ENCODE measurements at regions not wholly inside any gene's neighbourhood (a gene's known extent, or its start where the extent isn't known, plus 50 kb on each side); places are given as distances from the start of the nearest gene placed in this dataset.

DNA sequence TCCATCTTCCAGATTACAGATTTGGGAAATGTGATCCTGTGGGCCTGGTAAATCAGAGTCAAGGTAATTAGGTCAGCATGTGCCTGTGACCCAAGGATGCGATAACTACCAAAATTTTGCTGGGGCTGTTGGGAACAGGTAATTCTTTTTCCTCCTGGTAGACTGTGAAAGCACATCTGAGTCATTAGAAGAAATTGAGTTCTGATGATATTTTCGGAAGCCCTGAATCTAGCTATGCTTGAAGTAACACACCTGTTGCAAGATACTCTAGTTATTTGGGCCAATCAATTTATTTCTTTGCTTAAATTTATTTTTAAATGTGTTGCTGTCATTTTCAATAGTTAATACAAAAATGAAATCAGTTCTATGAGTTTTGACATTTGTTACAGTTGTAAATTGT lies 903.6 kb downstream of the RPA4 start:
- POLR2A ChIA-PET: no interaction called here
- intact Hi-C loops (cut with DNase I, micrococcal nuclease): no loop called here
- Mint-ChIP-seq H3K9me3 (ENCODE audit: low read depth) (no peaks in the 10 kb centered on the region), H3K4me3 (no peak overlapping the region), H3K36me3 (ENCODE audit: low read depth) (no peaks in the 10 kb centered on the region), H3K27me3 (no peaks in the 10 kb centered on the region), H3K4me1 (no peaks in the 10 kb centered on the region), H3K27ac (no peak overlapping the region)
- no peak for DNase-seq
- CTCF ChIA-PET: no interaction called here
- no peak for ATAC-seq

DNA sequence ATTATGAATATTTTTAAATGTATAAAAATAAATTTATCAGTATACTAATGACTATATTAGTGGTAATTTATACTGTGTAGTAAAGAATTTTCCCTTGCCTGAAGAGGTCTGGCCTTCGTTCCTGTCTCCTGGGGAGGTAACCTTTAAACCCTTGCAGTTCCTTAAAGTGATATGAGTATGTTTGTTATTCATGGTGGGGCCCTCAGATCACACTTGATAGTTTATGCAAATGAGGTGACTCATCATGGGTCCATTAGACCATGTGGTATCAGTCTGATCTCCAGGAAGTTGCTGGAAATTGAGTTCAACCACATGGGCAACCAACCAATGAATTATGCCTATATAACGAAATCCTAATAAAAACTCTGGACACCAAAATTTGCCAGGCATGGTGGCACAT lies 904.1 kb downstream of the RPA4 start:
- Mint-ChIP-seq H3K4me1 (no peaks in the 10 kb centered on the region), H3K9me3 (ENCODE audit: low read depth) (no peaks in the 10 kb centered on the region), H3K4me3 (no peak overlapping the region), H3K27me3 (no peaks in the 10 kb centered on the region), H3K36me3 (ENCODE audit: low read depth) (no peaks in the 10 kb centered on the region), H3K27ac (no peak overlapping the region)
- no peak for DNase-seq
- ATAC-seq: no peak
- intact Hi-C loops (cut with DNase I, micrococcal nuclease): no loop called here
- ChIA-PET POLR2A (no interaction called here), CTCF (no interaction called here)

DNA sequence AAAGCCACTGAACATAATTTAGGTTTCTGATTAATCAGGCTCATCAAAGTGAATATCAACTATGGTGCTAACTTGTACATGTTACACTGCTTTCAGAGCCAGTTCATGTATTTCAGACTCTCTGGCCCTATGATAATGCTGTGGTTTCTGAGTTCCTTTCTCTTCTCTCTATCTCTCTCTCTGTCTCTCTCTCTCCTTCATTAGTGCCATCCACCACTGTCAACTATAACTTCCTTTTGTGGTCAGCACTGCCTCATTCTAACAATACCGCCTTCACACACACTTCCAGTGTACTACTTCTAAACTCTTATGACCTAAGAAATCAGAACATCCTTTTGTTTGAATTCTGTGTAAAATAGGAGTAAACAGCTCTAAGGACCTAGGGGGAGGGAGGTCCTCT lies 907.1 kb downstream of the RPA4 start:
- Mint-ChIP-seq H3K9me3 (ENCODE audit: low read depth) (no peaks in the 10 kb centered on the region), H3K4me1 (no peaks in the 10 kb centered on the region), H3K27ac (no peak overlapping the region), H3K4me3 (no peak overlapping the region), H3K36me3 (ENCODE audit: low read depth) (no peaks in the 10 kb centered on the region), H3K27me3 (no peaks in the 10 kb centered on the region)
- CTCF ChIA-PET: interaction anchor here (1.3 kb wide), 1 partner anchor 8 kb away, joined by 4 read pairs; no protein-coding TSS in a partner anchor
- intact Hi-C loops (cut with DNase I, micrococcal nuclease): no loop called here
- POLR2A ChIA-PET: no interaction called here
- DNase-seq: no peak
- ATAC-seq: no peak

DNA sequence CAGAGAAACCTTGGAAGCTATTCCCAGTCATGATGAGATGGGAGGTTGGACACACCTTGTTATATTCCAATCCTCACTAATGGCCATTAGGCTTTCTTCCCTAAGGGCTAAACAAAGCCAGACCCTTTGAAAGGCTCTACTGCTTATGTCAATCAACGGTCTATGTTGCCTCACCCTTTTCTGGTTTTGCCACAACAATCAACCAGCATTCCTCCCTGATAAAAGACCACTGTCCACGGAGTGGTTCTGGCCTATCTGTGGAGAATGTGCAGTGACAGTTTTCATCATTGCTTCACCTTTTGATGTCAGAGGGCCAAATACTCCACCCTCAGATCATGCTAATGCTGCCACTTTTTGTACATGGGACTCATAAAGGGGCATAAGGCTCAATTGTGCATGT lies 913.4 kb downstream of the RPA4 start:
- intact Hi-C loops (cut with DNase I, micrococcal nuclease): no loop called here
- no peak overlapping the region for H3K27ac Mint-ChIP-seq
- DNase-seq: no peak
- H3K4me3 Mint-ChIP-seq: no peak overlapping the region
- ATAC-seq: no peak
- H3K36me3 Mint-ChIP-seq (ENCODE audit: low read depth): no peaks in the 10 kb centered on the region
- H3K4me1 Mint-ChIP-seq: no peaks in the 10 kb centered on the region
- POLR2A ChIA-PET: no interaction called here
- H3K9me3 Mint-ChIP-seq (ENCODE audit: low read depth): no peaks in the 10 kb centered on the region
- H3K27me3 Mint-ChIP-seq: no peaks in the 10 kb centered on the region
- CTCF ChIA-PET: no interaction called here

DNA sequence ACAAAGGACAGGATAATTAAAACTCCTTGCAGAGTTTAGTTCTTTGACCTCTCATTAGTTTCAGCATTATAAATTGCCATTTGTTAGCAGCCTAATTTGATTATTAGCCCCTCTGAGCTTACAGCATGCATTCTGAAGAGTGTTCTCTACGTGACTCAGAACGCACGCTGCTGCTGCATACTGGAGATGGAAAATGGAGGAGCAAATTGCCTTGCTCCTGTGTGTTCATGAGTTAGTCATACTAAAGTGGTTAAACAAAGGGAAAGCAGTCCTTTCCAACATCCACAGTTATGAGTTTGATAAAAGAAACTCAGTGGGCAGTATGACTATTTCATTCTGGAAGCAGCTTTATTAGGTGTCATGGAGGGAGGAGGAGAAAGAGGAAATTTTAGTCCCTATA lies 922.5 kb downstream of the RPA4 start:
- H3K27me3 Mint-ChIP-seq: no peaks in the 10 kb centered on the region
- POLR2A ChIA-PET: no interaction called here
- intact Hi-C loops (cut with DNase I, micrococcal nuclease): no loop called here
- ATAC-seq (no peak), DNase-seq (no peak)
- H3K9me3 Mint-ChIP-seq (ENCODE audit: low read depth): peaks cover 2% of the 10 kb centered on the region
- CTCF ChIA-PET: no interaction called here
- no peak overlapping the region for H3K4me3 Mint-ChIP-seq
- no peaks in the 10 kb centered on the region for H3K36me3 Mint-ChIP-seq (ENCODE audit: low read depth)
- no peak overlapping the region for H3K27ac Mint-ChIP-seq
- H3K4me1 Mint-ChIP-seq: no peaks in the 10 kb centered on the region

DNA sequence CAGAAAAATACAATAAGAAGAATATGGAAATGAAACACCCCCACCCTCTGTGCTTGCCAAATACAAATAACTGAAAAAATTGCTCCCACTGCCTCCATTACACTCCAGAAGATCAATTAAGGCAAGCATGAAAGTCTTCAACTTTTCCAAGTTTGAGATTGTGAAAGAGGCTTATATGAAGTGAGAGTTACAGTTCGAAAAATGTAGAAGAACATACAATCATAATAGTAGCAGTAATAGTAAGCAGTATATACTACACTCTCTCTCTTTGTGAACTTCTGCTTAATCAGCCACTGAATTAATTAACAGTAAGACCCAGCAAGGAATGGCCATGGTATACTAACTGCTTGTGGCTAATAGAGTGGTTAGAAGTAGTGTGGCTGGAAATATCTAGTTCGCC lies 923.2 kb downstream of the RPA4 start:
- no peak for DNase-seq
- H3K4me1 Mint-ChIP-seq: no peaks in the 10 kb centered on the region
- ATAC-seq: no peak
- H3K9me3 Mint-ChIP-seq (ENCODE audit: low read depth): peaks cover 2% of the 10 kb centered on the region
- no peak overlapping the region for H3K4me3 Mint-ChIP-seq
- no peak overlapping the region for H3K27ac Mint-ChIP-seq
- H3K27me3 Mint-ChIP-seq: no peaks in the 10 kb centered on the region
- intact Hi-C loops (cut with DNase I, micrococcal nuclease): no loop called here
- H3K36me3 Mint-ChIP-seq (ENCODE audit: low read depth): no peaks in the 10 kb centered on the region
- POLR2A ChIA-PET: no interaction called here
- CTCF ChIA-PET: no interaction called here

DNA sequence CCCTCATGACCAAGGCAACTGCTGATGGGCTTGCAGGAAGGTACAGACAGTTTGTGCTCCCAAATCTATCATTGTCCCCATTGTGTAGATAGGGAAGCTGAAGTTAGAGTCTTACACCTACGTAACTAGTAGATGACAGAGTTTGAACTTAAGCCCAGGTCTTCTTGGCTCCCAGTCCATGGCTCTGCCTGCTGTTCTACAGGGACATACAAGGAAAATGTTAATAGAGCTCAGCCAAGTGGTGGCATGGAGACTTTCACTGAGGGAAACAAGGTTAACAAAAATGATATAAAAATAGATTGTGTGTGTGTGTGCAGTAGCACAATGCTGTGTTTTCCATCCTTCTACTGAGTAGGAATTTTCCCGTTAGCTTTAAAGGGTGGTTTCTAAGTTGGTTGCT lies 936.5 kb downstream of the RPA4 start:
- no peak overlapping the region for H3K27ac Mint-ChIP-seq
- DNase-seq: no peak
- no peaks in the 10 kb centered on the region for H3K36me3 Mint-ChIP-seq (ENCODE audit: low read depth)
- H3K27me3 Mint-ChIP-seq: peaks cover 4% of the 10 kb centered on the region
- POLR2A ChIA-PET: no interaction called here
- no peaks in the 10 kb centered on the region for H3K4me1 Mint-ChIP-seq
- H3K9me3 Mint-ChIP-seq (ENCODE audit: low read depth): peaks cover 3% of the 10 kb centered on the region
- intact Hi-C loops (cut with DNase I, micrococcal nuclease): no loop called here
- ATAC-seq: no peak
- no peak overlapping the region for H3K4me3 Mint-ChIP-seq
- CTCF ChIA-PET: no interaction called here

DNA sequence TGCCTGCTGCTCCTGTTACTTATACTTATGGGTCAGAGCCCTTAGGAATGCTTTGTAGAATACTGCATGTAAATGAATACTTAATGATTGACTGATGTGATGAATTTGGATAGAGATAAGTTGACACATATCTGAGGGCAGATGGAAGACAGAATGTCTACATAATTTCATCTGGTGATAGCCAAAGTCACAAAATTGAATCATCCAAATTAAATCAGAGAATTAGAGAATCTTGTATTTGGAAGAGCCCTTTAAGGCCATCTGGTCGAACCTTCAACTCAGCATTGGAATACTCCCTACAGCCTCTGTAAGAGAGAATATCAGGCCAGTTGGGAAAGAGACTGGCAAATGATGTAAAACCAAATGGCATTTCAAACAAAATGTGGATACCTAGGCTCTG lies 944.8 kb downstream of the RPA4 start:
- no peak for DNase-seq
- intact Hi-C loops (cut with DNase I, micrococcal nuclease): no loop called here
- ATAC-seq: no peak
- ChIA-PET CTCF (no interaction called here), POLR2A (no interaction called here)
- Mint-ChIP-seq H3K4me3 (no peak overlapping the region), H3K36me3 (ENCODE audit: low read depth) (no peaks in the 10 kb centered on the region), H3K27me3 (peaks cover 6% of the 10 kb centered on the region), H3K9me3 (ENCODE audit: low read depth) (peaks cover 3% of the 10 kb centered on the region), H3K27ac (no peak overlapping the region), H3K4me1 (no peaks in the 10 kb centered on the region)

DNA sequence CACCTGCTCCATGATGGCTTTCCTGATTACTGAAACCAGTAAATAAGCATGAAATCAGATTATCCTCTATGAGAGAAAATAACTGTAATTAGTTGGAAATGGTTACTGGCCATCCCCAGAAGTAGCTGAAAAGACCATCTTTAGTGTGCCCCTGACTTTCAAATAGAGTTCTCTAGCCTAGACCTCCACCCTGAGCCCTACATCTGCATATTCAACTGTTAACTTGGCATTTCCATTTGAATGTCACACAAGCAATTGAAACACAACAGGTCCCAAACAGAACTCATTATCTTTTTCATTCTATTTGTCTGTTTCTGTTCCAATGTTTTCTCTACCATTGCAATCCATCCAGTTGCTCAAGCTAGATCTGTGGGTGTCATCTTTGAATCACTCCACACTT lies 952.3 kb downstream of the RPA4 start:
- H3K4me3 Mint-ChIP-seq: no peak overlapping the region
- POLR2A ChIA-PET: no interaction called here
- DNase-seq (no peak), ATAC-seq (no peak)
- CTCF ChIA-PET: no interaction called here
- intact Hi-C loops (cut with DNase I, micrococcal nuclease): no loop called here
- H3K4me1 Mint-ChIP-seq: no peaks in the 10 kb centered on the region
- no peaks in the 10 kb centered on the region for H3K9me3 Mint-ChIP-seq (ENCODE audit: low read depth)
- no peak overlapping the region for H3K27ac Mint-ChIP-seq
- no peaks in the 10 kb centered on the region for H3K36me3 Mint-ChIP-seq (ENCODE audit: low read depth)
- no peaks in the 10 kb centered on the region for H3K27me3 Mint-ChIP-seq

DNA sequence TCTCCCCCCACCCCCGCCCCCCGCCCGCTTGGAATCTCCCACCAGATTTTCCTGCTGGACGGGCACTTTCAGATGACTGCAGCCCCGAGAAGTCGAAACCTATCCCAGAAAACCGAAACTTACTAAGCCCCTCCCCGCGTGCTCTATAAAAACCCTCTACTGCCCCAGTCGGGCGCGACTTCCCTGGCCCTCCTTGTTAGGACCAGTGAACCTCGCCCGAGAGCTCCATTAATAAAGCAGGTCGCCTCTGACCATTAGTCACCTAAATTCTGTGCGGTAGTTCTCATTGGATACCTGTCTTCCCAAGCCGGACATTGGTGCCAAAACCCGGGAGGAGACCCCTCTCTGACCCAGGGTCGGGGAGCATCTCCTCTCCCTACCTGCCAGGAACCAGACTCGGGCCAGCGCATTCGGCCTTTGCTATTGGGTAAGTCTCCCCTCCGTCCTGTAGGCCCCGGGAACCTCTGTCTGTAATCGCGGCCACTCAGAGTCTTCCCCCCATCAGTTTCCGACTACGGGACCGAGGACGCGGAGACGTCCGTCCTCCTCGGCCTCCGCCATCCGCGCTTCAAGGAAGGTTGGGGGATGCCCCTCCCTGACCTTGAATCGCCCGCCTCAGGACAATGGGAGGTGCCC lies 958.0 kb downstream of the RPA4 start:
- DNase-seq (no peak), ATAC-seq (no peak)
- ChIA-PET POLR2A (no interaction called here), CTCF (no interaction called here)
- no peaks in the 10 kb centered on the region for H3K4me1 Mint-ChIP-seq
- H3K9me3 Mint-ChIP-seq (ENCODE audit: low read depth): peaks cover 10% of the 10 kb centered on the region
- intact Hi-C loops (cut with DNase I, micrococcal nuclease): no loop called here
- H3K4me3 Mint-ChIP-seq: no peak overlapping the region
- peaks cover 3% of the 10 kb centered on the region for H3K36me3 Mint-ChIP-seq (ENCODE audit: low read depth)
- H3K27ac Mint-ChIP-seq: no peak overlapping the region
- H3K27me3 Mint-ChIP-seq: no peaks in the 10 kb centered on the region

DNA sequence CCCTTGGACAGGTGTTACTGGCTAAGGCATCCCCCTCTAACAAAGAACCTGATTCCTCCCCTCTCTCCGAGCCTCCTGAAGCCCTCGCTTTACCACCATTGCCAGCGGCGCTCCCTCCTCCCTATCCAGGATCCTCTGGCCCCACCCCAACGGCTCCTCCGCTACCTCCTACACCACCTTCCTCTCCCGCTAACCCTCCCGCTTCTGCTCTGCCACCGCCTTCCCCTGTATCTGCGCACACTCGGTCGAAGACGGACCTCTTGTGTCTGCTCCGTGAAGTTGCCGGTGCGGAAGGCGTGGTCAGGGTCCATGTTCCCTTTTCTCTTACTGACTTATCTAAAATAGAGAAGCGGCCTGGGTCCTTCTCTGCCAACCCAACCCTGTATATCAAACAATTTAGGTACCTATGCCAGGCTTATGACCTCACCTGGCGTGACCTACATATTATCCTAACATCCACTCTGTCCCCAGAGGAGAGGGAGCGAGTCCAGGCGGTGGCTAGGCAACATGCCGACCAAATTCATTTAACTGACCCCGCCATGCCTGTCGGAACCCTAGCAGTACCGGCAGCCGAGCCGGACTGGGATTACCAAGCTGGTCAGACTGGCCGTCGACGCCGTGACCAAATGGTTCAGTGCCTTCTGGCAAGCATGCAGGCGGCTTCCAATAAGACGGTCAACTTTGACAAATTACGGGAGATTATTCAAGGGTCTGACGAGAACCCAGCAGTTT lies 958.9 kb downstream of the RPA4 start:
- ATAC-seq (no peak), DNase-seq (no peak)
- intact Hi-C loops (cut with DNase I, micrococcal nuclease): no loop called here
- no peak overlapping the region for H3K4me3 Mint-ChIP-seq
- H3K9me3 Mint-ChIP-seq (ENCODE audit: low read depth): peaks cover 10% of the 10 kb centered on the region
- no peaks in the 10 kb centered on the region for H3K4me1 Mint-ChIP-seq
- no peak overlapping the region for H3K27ac Mint-ChIP-seq
- ChIA-PET POLR2A (no interaction called here), CTCF (no interaction called here)
- H3K27me3 Mint-ChIP-seq: no peaks in the 10 kb centered on the region
- peaks cover 3% of the 10 kb centered on the region for H3K36me3 Mint-ChIP-seq (ENCODE audit: low read depth)

DNA sequence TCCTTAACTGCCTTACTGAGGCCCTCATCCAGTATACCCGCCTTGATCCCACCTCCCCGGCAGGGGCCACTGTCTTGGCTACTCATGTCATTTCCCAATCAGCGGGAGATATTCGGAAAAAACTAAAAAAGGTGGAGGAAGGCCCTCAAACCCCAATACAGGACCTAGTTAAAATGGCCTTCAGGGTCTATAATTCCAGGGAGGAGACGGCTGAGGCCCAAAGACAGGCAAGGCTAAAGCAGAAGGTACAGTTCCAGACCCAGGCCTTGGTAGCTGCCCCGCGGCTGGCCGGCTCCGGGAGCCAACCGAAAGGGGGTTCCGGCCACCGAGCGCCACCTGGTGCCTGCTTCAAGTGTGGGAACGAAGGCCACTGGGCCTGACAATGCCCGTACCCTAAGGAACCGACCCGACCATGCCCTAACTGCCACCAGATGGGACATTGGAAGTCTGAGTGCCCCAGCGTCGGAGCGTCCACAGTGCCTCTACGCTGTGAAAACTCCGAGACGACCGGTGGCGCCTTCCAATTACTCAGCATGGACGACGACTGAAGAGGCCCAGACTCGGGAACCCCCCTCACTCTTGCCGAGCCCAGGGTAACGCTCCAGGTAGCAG lies 959.6 kb downstream of the RPA4 start:
- Mint-ChIP-seq H3K36me3 (ENCODE audit: low read depth) (peaks cover 3% of the 10 kb centered on the region), H3K27ac (no peak overlapping the region), H3K4me1 (no peaks in the 10 kb centered on the region), H3K27me3 (no peaks in the 10 kb centered on the region), H3K4me3 (no peak overlapping the region), H3K9me3 (ENCODE audit: low read depth) (peaks cover 10% of the 10 kb centered on the region)
- intact Hi-C loops (cut with DNase I, micrococcal nuclease): no loop called here
- ChIA-PET POLR2A (no interaction called here), CTCF (no interaction called here)
- DNase-seq: no peak
- no peak for ATAC-seq

Data from activated CD4-positive, alpha-beta T cell treated with anti-CD3 and anti-CD28 coated beads for 36 hours (primary cell).